Panc1 (cell line): ENCODE measurements at regions not wholly inside any gene's neighbourhood (a gene's known extent, or its start where the extent isn't known, plus 50 kb on each side); places are given as distances from the start of the nearest gene placed in this dataset.

Experiments
- ATAC-seq: fragments of 200-7000 bp; cut with Tn5 transposase; 2 replicates; pipeline ENCODE4 v1.9.1; 2020; ENCODE audit warnings: mild to moderate bottlenecking, moderate library complexity
- BruUV-seq: library from RNA; stranded (reverse); fragments of 400-500 nt; replicated peaks from 2 replicates; lab custom pipeline; 2021; lab: Mats Ljungman, UMichigan
- CTCF ChIA-PET: fragments of 300-600 bp; sonication (Branson Sonifier 250); formaldehyde crosslinking; loops from one replicate; lab custom pipeline; 2022; ENCODE audit warnings: antibody characterized with exemption; lab: Charles Lee
- POLR2A ChIA-PET: fragments of 300-600 bp; sonication (Branson Sonifier 250); formaldehyde crosslinking; loops from one replicate; lab custom pipeline; 2022; ENCODE audit warnings: antibody characterized with exemption; lab: Charles Lee
- DNase-seq: peaks from one replicate; pipeline ENCODE4 v3.0.0-alpha.2; 2010; ENCODE audit warnings: low read depth, low spot score
- H3K27ac ChIP-seq: 2 replicates; pipeline ENCODE4 v1.5.1; 2011; ENCODE audit warnings: mild to moderate bottlenecking, low read length, inconsistent platforms
- H3K27me3 ChIP-seq: fragments of 200-500 bp; sonication (Bioruptor generic); 2 replicates; pipeline ENCODE4 v1.6.0; 2014; ENCODE audit warnings: low read length, inconsistent platforms; ENCODE audit not compliant: control insufficient read depth, insufficient read depth
- H3K36me3 ChIP-seq: fragments of 200-500 bp; sonication (Bioruptor generic); 2 replicates; pipeline ENCODE4 v1.5.1; 2014; ENCODE audit warnings: inconsistent platforms, mild to moderate bottlenecking, low read length, moderate library complexity; ENCODE audit not compliant: control insufficient read depth, insufficient read depth
- H3K4me1 ChIP-seq: 2 replicates; pipeline ENCODE4 v1.5.1; 2011; ENCODE audit warnings: inconsistent platforms, mild to moderate bottlenecking, low read length, moderate library complexity; ENCODE audit not compliant: control insufficient read depth, insufficient read depth
- H3K4me3 ChIP-seq, 2 experiments: 2 replicates each; pipeline ENCODE4 v1.5.1; 2011 to 2012; ENCODE audit warnings: low read depth in 2 of 2, low read length in 2 of 2, mild to moderate bottlenecking in 2 of 2, inconsistent platforms in 1 of 2, moderate library complexity in 1 of 2
- H3K9me3 ChIP-seq: fragments of 200-500 bp; sonication (Bioruptor generic); 2 replicates; pipeline ENCODE4 v1.5.1; 2014; ENCODE audit warnings: low read depth, mild to moderate bottlenecking, inconsistent platforms, low read length, moderate library complexity; ENCODE audit not compliant: control insufficient read depth, insufficient read depth
- POLR2AphosphoS5 ChIP-seq: IDR thresholded peaks from 2 replicates; pipeline ENCODE4 v1.6.1; 2012; ENCODE audit warnings: mild to moderate bottlenecking, low read depth, low read length, moderate library complexity
- REST ChIP-seq, 2 experiments: IDR thresholded peaks; 2 replicates each; pipeline ENCODE4 v1.6.1; 2011 to 2012; ENCODE audit warnings: low read depth in 2 of 2, control low read depth in 1 of 2, low read length in 1 of 2, mild to moderate bottlenecking in 1 of 2, moderate library complexity in 1 of 2; ENCODE audit not compliant: insufficient read depth in 1 of 2
- SIN3A ChIP-seq: IDR thresholded peaks from 2 replicates; pipeline ENCODE4 v1.6.1; 2012; ENCODE audit warnings: low read depth, mild to moderate bottlenecking, low read length, moderate library complexity, borderline replicate concordance; ENCODE audit not compliant: insufficient read depth
- TCF7L2 ChIP-seq: IDR thresholded peaks from 2 replicates; pipeline ENCODE4 v1.6.1; 2011; ENCODE audit warnings: mild to moderate bottlenecking, low read depth, low read length, inconsistent platforms
- in situ Hi-C: cut with HindIII; loops from 2 replicates; pipeline ENCODE4 v1.10.0; 2016; ENCODE audit warnings: low sequenced_read_pairs, low pct_unique_long_range_greater_than_20kb
- intact Hi-C: fragments of 100-400 bp; cut with micrococcal nuclease; formaldehyde crosslinking; loops from one replicate; pipeline ENCODE4 v1.10.0; 2022; ENCODE audit not compliant: unreplicated experiment
- TF ChIP-seq, protein P1 (sequence below): fragments of 450-650 bp; IDR thresholded peaks from 2 replicates; pipeline ENCODE4 v1.5.1; 2017; ENCODE audit warnings: mild to moderate bottlenecking

GRCh38 chr5:167230414-167230813, 1061.0 kb upstream of the WWC1 start:
- Histone ChIP-seq H3K9me3 (0 out of 2 replicates have a peak, but pooled peaks cover 5% of the 10 kb centered on the region), H3K4me1 (no peaks in the 10 kb centered on the region), H3K27me3 (no peaks in the 10 kb centered on the region), H3K4me3 (no peak overlapping the region), H3K36me3 (no peaks in the 10 kb centered on the region), H3K27ac (no peak overlapping the region)
- DNase-seq (no peak), ATAC-seq (no peak)
- POLR2A ChIA-PET = no interaction called here
- TF ChIP-seq TCF7L2 (no peak), SIN3A (no peak), REST (IDR thresholded peaks at IDR 0.05; ENCODE audit: insufficient read depth in 1 of 2, low read depth in 2 of 2, low read length in 1 of 2) (no peak)
- in situ Hi-C loops = no loop called here
- intact Hi-C loops = no loop called here
- CTCF ChIA-PET = no interaction called here
- no TSS peak for BruUV-seq

DNA sequence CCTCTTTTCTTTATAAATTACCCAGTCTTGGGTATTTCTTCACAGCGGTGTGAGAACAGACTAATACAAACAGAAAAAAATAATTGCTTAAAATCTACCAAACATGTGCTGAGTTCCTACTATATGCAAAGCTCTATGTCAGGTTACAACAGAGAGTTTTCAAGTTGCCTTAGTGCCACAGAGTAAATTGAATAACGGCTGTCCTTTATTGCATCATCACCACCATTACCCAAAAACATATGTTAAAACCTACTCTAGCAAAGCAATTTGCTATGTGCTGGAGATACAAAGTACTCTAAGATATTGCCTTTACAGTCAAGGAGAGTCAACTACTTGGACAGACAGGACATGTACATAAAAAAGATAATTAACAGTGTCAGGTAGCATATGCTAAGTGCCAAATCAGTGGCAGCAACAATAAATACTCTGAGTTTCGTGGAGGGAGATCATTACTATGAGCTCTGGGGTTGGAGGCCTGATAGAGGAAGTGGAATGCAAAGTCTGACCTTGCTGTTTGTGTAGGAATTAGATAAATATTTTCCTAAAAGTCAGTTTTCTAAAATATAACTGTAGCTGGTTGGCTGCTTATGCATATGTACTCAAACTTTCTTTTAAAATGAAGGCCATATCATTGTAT, 1058.7 kb upstream of the WWC1 start:
- ATAC-seq (no peak), DNase-seq (no peak)
- POLR2A ChIA-PET = no interaction called here
- no peak overlapping the region for H3K4me3 ChIP-seq
- BruUV-seq = no TSS peak
- H3K9me3 ChIP-seq = no peaks in the 10 kb centered on the region
- in situ Hi-C loops = no loop called here
- CTCF ChIA-PET = no interaction called here
- no peaks in the 10 kb centered on the region for H3K27me3 ChIP-seq
- H3K36me3 ChIP-seq = no peaks in the 10 kb centered on the region
- H3K4me1 ChIP-seq = no peaks in the 10 kb centered on the region
- TF ChIP-seq SIN3A = no peak
- TF ChIP-seq POLR2AphosphoS5 = no peak
- no peak for TF ChIP-seq TCF7L2
- TF ChIP-seq, protein P1, sequence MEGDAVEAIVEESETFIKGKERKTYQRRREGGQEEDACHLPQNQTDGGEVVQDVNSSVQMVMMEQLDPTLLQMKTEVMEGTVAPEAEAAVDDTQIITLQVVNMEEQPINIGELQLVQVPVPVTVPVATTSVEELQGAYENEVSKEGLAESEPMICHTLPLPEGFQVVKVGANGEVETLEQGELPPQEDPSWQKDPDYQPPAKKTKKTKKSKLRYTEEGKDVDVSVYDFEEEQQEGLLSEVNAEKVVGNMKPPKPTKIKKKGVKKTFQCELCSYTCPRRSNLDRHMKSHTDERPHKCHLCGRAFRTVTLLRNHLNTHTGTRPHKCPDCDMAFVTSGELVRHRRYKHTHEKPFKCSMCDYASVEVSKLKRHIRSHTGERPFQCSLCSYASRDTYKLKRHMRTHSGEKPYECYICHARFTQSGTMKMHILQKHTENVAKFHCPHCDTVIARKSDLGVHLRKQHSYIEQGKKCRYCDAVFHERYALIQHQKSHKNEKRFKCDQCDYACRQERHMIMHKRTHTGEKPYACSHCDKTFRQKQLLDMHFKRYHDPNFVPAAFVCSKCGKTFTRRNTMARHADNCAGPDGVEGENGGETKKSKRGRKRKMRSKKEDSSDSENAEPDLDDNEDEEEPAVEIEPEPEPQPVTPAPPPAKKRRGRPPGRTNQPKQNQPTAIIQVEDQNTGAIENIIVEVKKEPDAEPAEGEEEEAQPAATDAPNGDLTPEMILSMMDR = no peak
- TF ChIP-seq REST (IDR thresholded peaks at IDR 0.05; ENCODE audit: insufficient read depth in 1 of 2, low read depth in 2 of 2, low read length in 1 of 2) = no peak
- H3K27ac ChIP-seq = no peak overlapping the region
- intact Hi-C loops = no loop called here
